ENCODE measurements at regions not wholly inside any gene's neighbourhood (a gene's known extent, or its start where the extent isn't known, plus 50 kb on each side); places are given as distances from the start of the nearest gene placed in this dataset.
"Not testable (repeated sequence)": the region's sequence is repeated elsewhere in the genome, so short reads cannot be mapped to it uniquely, and the experiment has no call there.

- no peak for DNase-seq (ENCODE audit: low spot score)
These were observed 549.3 kb downstream of the LIG4 start for GRCh38 chr13:107665926-107666458.

DNA sequence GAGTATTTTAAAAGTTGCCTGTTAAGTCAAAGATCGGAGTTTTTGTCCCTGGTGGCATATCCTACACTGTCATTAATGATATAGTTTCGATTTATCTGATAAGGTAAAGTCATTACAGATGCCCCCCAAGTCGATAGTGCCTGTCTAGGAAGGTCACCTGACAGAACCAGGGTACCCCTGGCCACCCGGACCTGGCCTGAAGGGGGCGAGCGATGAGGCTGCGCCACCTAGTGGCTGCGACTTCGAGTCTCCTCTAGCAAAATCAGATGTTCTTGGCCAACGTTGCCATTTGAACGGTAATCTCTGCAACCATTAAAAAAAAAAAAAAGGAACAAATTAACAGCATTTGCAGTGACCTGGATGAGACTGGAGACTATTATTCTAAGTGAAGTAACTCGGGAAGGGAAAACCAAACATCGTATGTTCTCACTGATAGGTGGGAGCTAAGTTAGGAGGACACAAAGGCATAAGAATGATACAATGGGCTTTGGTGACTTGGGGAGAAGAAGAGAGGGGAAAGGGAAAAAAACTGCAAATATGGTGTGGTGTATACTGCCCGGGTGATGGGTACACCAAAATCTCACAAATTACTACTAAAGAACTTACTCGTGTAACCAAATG lies 565.1 kb downstream of the LIG4 start:
- no peak for DNase-seq (ENCODE audit: low spot score)

GRCh38 chr13:107649079-107649478 lies 566.3 kb downstream of the LIG4 start:
- no peak for DNase-seq (ENCODE audit: low spot score)

- DNase-seq (ENCODE audit: low spot score): no peak
These were observed 571.2 kb downstream of the LIG4 start for GRCh38 chr13:107644136-107644535.

DNA sequence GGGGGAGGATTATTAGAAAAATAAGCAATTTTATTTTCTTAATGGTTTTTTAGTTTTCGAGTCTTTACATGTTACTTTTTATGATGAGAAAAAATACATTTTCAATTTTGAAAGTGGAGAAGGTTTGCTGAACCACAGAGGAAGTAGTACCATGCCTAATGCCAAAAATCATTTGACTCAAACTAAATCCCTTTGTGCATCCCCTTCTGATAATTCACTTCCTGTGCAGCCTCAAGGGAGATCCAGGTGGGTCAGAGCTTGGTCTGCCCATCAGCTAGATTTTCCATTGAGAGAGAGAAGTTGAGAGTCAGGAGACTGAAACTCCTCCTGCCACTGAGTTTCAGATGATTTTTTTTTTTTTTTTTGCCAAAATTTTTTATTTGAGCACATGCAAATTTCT lies 571.7 kb downstream of the LIG4 start:
- DNase-seq (ENCODE audit: low spot score): no peak

DNA sequence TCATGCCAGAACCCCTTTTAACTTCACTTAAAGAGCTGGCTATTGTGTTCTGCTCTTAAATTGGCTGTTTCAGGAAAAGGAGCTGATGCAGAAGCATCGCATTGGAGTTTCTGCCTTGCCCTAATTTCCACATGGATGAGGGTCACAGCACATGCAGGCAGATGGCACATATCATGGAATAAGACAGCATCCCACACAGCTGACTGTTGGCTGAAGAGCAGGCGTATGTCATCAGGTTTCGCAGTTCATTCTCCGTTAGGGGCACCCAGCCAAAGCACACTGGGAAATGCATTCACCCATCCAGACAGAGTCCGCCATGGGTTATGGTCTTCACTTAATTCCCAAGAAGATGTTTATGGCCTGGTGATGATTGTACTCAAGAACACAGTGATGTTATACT lies 572.5 kb downstream of the LIG4 start:
- no peak for DNase-seq (ENCODE audit: low spot score)

DNA sequence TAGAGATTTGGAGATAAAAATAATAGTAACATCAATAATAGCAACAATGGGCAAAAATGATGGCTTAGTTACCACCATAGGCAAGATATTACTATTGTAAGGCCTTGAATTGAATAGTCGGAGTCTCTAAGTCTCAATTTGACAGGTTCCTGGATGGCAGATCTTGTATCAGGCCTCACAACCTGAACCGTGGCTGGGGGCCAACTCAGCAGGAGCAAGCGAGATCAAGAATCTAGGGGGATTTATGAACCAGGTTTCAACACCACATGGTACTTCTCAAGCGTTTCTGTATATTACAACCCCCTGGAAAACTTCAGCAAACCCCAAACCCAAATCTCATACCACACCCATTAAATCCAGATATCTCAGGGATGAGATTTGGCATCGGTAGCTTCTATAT lies 573.8 kb downstream of the LIG4 start:
- DNase-seq (ENCODE audit: low spot score): no peak

DNA sequence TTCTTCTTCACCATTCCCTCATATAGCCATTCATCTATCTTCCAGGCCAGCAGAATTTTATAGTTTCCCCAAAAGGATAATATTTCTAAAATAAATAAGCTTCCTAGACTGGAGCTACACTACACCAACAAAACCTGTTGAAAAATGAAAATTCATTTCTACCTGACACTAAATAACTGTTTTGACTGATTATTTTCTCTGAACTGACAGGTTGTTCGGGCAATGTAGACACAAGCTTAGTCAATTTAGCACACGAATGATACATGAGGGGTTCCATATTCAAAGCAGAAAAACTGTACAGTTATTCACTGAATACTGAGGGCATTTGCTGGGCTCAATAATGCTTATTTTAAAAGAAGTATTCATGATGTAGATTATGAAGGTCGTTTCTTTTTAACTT lies 589.7 kb downstream of the LIG4 start:
- DNase-seq (ENCODE audit: low spot score): no peak

DNA sequence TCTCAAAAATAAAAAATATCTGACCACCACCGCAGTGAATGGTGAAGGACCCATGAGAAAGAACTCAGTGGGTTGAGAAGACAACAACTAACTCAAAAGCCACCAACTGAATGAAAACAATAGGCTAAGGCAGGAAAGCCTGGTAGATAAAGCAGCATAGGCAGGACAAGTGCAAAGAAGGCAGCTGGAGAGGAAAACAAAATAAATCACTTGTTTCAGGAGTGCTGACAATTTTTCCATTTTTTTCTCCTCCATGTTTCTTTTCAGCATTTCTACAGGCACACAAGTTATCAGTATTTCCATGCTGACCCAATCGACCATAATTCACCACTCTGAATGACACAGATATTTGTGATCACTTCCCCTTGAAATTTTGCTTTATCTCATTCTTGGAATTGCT lies 597.8 kb downstream of the LIG4 start:
- no peak for DNase-seq (ENCODE audit: low spot score)

DNA sequence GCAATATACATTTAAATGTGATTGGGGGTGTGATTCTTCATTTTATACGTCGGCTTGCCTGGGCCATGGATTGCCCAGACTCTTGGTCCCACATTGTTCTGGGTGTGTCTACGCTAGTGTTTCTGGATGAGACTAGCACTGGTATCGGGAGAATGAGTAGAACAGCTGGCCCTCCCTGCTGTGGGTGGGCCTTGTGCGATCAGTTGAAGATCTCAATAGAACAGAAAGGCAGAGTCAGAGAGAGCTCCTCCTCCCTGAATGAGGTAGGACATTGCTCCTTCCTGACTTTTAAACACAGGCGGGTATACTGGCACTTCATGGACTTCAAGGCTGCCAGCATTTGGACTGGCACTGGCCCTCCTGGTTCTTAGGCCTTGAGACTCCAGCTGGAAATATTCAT lies 603.0 kb downstream of the LIG4 start:
- no peak for DNase-seq (ENCODE audit: low spot score)

- DNase-seq (ENCODE audit: low spot score): no peak
These were observed 606.6 kb downstream of the LIG4 start for GRCh38 chr13:107608736-107609135.

DNA sequence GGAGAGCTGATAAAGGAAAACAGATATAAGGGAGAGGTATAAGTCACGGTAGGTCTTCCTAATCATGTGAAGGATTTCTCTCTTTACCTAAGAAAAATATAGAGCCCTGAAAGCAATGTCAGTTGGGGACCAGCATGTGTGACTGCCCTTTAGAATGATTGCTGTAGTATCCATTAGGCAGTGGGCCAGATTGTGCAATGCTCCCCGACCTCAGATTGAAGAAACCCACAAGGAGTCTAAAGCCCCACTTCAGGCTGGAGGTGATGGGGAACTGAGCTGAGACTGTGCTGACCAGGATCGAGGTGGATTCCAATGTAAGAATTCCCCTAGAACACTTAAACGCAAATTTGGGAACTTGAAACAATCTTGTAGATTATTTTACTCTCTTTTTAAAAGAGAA lies 614.4 kb downstream of the LIG4 start:
- DNase-seq (ENCODE audit: low spot score): no peak

GRCh38 chr13:107596306-107596705 lies 619.0 kb downstream of the LIG4 start:
- not testable (repeated sequence) for DNase-seq (ENCODE audit: low spot score)

- no peak for DNase-seq (ENCODE audit: low spot score)
These were observed 624.8 kb downstream of the LIG4 start for GRCh38 chr13:107590556-107590955.

- DNase-seq (ENCODE audit: low spot score): no peak
These were observed 627.7 kb downstream of the LIG4 start for GRCh38 chr13:107587681-107588080.

GRCh38 chr13:107586216-107586615 lies 629.1 kb downstream of the LIG4 start:
- no peak for DNase-seq (ENCODE audit: low spot score)

- no peak for DNase-seq (ENCODE audit: low spot score)
These were observed 629.7 kb downstream of the LIG4 start for GRCh38 chr13:107585469-107586180.

DNA sequence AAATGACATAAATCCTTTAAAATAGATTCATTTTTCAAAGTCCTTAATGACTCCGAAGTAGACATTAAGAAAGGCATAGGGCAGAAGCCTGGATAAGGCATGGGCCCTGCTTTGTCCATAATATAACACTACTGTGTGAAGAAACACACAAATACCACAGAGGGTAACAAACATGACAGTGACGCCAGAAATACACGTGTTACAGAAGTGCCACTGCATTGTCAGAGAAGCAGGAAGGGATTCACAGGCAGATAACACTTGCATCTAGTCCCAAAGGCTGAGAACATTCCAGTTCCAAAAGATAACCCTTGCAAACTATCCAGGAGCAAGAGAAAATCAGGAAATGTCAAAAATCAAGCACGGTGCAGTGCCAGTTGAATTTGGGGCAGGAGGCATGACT lies 633.2 kb downstream of the LIG4 start:
- DNase-seq (ENCODE audit: low spot score): no peak

- DNase-seq (ENCODE audit: low spot score): no peak
These were observed 634.5 kb downstream of the LIG4 start for GRCh38 chr13:107580741-107581412.

DNA sequence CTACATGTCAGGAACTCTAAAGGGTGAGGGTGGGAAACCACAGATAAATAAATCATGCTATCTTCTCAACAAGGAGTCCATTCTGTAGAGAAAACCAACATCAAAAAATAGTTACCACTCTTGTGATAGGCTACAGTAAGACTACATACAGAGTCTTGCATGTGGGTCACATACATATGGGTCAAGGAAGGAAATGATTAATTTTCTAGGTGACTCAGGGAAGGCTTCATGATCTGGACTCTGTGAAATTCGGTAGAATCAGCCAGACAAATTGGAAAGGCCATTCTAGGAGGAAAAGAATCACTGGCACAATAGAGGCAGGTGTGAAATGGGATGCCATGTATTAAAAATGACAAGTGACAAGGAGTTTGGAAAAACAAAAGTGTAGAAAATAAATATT lies 638.9 kb downstream of the LIG4 start:
- DNase-seq (ENCODE audit: low spot score): no peak

GRCh38 chr13:107574517-107575210 lies 640.7 kb downstream of the LIG4 start:
- DNase-seq (ENCODE audit: low spot score): no peak

DNA sequence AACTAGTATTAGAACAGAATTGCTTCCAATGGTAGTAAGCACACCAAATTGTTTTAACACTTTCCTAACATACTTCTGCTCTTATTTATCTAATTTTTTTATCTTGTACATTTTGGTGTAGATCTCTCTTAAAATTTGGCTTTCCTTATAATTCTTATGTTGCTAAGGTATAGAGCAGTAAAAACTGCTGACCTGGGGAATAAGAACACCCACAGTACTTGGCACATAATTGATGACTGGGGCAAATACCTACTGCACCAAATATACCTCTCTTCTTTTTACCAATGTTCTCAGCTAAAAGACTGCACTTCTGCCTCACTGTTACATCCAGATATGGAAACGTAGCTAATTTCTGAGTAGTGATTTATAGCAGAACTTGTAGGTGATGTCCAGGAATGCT lies 642.2 kb downstream of the LIG4 start:
- no peak for DNase-seq (ENCODE audit: low spot score)

GRCh38 chr13:107572156-107572555 lies 643.2 kb downstream of the LIG4 start:
- no peak for DNase-seq (ENCODE audit: low spot score)
